ENCODE measurements at regions not wholly inside any gene's neighbourhood (a gene's known extent, or its start where the extent isn't known, plus 50 kb on each side); places are given as distances from the start of the nearest gene placed in this dataset.

DNA sequence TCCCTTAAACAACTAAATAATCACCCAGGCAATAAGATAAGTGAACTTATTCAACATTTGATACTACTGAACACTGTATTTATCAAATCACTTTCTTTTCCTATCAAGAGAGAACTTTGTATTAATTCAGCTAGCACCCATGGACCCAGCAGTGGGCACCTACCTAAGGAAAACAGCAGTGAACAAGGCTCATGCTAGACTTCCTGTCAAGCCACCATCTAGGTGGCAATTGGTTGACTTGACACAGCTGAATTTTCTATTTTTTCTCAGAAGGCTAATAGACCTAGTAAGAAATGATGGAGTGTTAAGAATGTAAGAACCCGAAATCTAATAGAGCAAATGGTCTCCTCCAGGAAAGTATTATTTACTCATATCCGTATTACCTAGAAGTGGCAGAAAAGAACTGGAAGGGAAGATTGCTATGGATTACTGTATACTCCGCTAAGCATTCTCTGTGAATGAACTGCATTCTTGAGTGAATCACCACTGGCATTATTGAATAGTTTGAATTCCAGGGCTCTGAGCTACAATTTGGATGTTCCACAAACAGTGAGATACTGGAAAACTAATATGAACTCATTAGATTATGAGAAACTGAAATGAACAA, 988.2 kb upstream of the CDH2 start:
- no peak for TF ChIP-seq CTCF (IDR thresholded peaks at IDR 0.05)
- no peak for TF ChIP-seq ZFX (IDR thresholded peaks at IDR 0.05; ENCODE audit: borderline replicate concordance)
- H3K27ac ChIP-seq, result no peak overlapping the region

GRCh38 chr18:29164020-29164706, 987.2 kb upstream of the CDH2 start:
- no peak for TF ChIP-seq CTCF (IDR thresholded peaks at IDR 0.05)
- no peak for TF ChIP-seq ZFX (IDR thresholded peaks at IDR 0.05; ENCODE audit: borderline replicate concordance)
- H3K27ac ChIP-seq, result no peak overlapping the region

DNA sequence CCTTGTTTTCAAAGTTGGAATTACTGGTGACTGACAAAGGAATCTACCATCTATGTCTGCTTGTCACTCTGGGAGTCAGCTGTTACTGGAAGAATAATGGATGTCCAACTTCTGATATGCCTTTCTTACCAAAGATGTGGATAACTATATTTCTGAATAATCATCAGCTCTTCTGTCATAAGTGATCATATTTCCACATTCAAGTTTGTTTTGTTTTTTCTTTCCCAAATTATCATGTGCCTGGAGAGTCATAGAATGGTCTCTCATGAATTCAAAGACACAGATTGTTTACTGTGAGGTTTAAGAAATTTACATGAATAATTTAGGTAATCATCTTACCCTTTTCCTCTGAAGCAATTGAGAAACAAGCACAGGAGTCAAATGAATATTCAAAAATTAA, 986.7 kb upstream of the CDH2 start:
- TF ChIP-seq ZFX (IDR thresholded peaks at IDR 0.05; ENCODE audit: borderline replicate concordance), result no peak
- TF ChIP-seq CTCF (IDR thresholded peaks at IDR 0.05), result no peak
- no peak overlapping the region for H3K27ac ChIP-seq

DNA sequence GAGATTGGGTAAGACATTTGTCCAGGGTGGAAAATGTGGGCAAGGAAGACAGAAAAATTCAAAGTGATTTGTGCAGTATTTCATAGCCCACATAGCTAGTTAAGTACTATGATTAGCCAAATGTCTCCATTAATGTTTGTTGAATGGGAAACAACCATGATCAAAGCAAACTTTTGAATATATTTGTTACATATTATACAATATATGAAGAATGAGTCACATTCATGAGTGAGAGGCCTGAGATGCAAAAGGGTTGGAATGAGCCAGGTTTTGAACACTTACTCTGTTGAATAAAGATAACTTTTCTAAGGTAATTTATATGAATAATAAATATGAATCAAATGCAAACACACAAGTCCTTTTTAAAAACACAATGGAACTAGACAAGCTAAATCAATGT, 984.5 kb upstream of the CDH2 start:
- H3K27ac ChIP-seq, result no peak overlapping the region
- TF ChIP-seq ZFX (IDR thresholded peaks at IDR 0.05; ENCODE audit: borderline replicate concordance) (no peak), CTCF (IDR thresholded peaks at IDR 0.05) (no peak)

DNA sequence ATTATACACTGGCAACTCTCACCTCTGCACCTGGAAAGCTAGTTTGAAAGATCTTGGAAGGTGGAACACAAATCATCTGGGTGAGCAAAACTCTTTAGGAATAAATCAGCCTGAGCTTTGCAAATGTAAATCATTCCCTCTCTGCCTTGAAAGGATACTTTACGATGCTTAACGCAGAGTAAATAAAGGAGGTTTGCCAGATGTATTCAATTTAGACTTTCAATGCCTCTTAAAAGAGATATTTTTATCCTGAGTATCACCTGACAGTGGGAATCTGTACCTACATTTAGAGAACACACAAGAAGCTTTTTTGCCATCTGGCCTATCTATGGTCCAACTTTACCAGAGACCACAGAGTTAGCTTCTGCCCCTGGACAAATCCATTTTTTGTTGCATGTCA, 983.2 kb upstream of the CDH2 start:
- TF ChIP-seq ZFX (IDR thresholded peaks at IDR 0.05; ENCODE audit: borderline replicate concordance) (no peak), CTCF (IDR thresholded peaks at IDR 0.05) (no peak)
- no peak overlapping the region for H3K27ac ChIP-seq

DNA sequence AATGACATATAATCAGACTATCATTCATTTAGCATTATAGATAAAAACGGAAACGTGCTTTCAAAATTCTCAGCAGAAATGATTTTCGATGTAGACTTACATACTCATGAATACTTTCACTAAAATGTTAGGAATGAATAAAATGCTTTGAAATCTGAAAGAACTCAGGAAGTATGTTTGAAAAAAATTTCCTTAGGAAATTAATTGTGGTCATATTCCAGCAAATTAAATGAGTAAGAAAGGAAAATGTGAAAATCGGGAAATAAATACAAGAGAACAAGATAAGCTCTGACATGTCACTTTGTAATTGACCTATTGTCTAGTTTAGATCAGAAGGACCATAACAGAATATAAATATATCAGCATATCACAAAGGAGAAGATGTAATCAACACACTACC, 981.0 kb upstream of the CDH2 start:
- no peak for TF ChIP-seq ZFX (IDR thresholded peaks at IDR 0.05; ENCODE audit: borderline replicate concordance)
- TF ChIP-seq CTCF (IDR thresholded peaks at IDR 0.05), result no peak
- H3K27ac ChIP-seq, result no peak overlapping the region

DNA sequence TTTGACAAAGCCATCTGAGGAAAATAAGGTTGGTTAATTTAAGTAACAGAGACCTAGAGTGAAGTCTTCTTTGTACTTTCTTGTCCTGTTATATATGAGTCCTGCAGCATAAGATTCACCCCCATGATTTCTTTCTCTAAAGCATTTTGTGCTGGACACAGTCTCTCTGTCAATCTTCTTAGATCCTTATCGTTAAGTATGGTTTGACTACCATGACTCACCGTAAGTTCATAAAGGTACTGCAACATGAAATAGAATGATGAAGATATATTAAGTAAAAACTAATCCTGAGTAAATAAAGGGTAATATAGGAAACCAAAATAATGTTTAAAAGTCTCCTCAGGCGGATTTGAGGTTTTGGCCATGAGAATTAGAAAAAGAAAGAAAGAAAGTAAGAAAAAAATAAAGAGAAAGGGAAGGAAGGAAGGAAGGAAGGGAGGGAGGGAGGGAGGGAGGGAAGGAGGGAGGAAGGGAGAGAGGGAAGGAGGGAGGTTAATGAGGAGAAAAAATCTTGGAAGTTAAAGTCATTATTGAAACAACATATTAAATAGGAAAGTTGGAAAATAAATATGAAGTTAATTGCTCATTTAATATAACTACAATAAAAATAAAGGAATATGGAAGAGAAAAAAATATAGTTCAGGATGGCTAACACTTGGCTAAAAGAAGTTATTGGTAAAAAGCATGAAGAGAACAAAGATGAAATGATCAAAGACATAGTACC, 980.3 kb upstream of the CDH2 start:
- TF ChIP-seq CTCF (IDR thresholded peaks at IDR 0.05) (no peak), ZFX (IDR thresholded peaks at IDR 0.05; ENCODE audit: borderline replicate concordance) (no peak)
- H3K27ac ChIP-seq, result no peak overlapping the region
